Right hindlimb (tissue), 1 donor: ENCODE measurements at regions not wholly inside any gene's neighbourhood (a gene's known extent, or its start where the extent isn't known, plus 50 kb on each side); places are given as distances from the start of the nearest gene placed in this dataset.
"Not testable (repeated sequence)": the region's sequence is repeated elsewhere in the genome, so short reads cannot be mapped to it uniquely, and the experiment has no call there.

Experiments
- DNase-seq: peaks from one replicate; pipeline ENCODE4 v3.0.0-alpha.2; 2018

DNA sequence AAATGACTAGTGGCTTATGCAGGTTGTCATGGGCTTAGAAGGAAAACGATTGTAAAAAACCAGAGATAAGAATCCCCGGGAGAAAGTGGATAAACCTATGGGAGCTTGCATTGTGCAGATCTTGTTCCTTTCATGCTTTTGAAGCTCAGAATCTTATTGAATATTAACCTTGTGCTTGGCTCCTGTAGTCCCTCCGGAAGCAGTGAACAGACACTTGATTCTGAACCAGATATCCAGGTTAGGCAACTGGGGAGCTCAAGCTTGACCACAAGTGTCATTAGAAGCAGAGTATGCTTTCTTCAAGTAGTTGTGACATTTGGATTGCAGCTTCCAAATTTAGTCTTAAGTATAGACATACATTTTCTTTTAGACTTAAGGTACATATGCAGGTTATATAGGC lies 212.6 kb upstream of the MOCS1 start:
- DNase-seq = no peak

DNA sequence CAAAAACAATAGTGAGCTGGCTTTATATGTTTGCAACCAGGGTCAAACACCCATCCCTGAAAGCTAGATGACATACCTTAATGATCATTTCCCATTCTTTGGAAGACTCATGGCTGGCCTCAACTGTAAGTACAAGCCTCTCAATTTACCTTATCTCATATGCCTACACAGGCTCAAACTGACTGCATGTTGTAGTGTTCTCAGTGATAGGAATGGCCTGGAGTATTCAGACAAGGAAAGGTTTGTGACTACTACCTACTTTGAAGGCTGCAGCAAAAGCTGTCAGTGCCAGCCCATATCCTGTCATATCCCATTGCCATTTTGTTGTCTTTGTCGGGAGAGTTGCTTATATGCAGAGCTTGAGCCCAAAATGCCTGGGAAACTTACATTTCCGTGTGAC lies 205.2 kb upstream of the MOCS1 start:
- DNase-seq = no peak

- no peak for DNase-seq
Measured at GRCh38 chr6:40138273-40138720, 204.0 kb upstream of the MOCS1 start.

- no peak for DNase-seq
Measured at GRCh38 chr6:40135491-40136072, 201.3 kb upstream of the MOCS1 start.

DNA sequence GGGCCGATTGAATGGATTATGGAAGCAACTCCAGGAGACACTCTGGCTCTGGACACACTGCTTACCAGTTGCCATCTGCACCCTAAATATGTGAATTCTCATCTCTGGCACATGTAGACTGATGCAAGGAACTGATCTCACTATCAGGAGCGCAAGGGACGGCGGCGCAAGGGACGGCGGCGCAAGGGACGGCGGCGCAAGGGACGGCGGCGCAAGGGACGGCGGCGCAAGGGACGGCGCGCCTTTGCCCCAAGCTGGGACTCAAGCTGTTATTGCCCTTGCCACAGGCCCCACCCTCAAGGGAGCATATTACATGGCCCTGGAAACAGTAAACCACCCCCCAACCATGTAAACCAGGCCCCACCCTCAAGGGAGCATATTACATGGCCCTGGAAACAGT lies 199.7 kb upstream of the MOCS1 start:
- not testable (repeated sequence) for DNase-seq

GRCh38 chr6:40131675-40132074 lies 197.4 kb upstream of the MOCS1 start:
- no peak for DNase-seq

DNA sequence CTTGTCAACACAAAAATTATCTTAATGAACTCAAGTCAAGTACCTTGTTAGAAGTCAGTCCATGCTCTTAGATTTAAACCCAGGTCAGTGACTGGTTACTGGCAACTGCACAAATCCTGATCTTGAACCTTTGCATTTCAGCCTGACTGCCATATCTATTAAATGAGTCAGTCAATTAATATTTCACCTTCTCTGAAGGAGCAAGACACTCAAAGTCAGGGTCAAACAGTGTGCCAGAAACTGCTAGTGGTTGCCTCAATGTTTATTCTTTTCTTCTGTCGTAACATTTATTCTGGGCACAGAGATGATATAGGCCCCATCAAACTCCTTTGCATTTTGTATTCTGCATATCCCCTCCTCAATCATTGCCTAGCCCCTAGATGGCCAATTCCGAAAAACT lies 193.9 kb upstream of the MOCS1 start:
- no peak for DNase-seq

DNA sequence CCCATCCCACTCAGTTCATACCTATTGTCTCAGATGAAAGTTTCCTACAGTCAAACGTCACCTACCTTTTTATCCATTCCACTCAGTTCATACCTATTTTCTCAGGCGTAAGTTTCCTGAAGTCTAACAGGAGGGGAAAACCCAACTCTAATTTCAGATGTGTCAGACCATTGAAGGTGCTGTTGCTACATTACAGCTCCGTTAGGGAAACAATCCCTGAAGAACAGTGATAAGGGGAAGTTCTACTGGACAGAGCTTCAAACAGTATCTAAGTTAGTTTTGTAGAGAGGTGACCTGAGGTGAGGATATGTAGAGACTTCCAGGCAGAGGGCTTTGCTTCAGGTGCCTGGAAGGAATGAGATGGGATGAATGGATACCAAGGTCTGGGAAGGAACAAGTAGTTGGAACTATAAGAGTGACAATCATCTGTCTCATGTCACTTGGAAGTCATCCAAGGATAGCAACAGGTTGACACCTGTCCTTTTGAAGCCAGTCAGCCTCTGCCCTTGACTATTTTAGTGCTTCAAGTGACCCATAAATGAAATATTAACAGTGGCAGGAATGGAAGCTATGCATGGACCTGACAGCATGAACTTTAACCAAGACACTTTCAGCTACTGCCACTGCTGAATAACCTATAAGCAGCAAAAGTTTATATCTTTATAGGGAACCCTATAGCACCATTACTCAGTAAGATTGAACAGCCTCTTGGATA lies 191.6 kb upstream of the MOCS1 start:
- no peak for DNase-seq

DNA sequence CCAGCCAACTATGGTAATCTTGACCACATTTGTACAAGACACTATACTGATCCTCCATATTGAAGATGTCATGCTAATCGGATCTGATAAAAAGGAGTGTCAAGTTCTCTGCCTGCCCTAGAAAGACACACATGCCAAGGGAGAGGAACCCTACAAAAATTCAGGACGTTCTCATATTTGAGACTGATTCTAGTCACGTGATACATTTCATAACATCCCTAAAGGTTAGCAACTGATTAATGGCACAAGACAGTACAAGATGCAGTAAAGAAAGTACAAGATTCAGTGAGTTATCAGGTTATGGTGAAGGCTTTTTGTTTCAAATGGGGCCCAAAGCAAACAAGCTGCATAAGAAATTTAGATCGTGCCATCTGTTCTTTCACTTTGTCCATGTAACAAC lies 190.7 kb upstream of the MOCS1 start:
- DNase-seq = no peak

DNA sequence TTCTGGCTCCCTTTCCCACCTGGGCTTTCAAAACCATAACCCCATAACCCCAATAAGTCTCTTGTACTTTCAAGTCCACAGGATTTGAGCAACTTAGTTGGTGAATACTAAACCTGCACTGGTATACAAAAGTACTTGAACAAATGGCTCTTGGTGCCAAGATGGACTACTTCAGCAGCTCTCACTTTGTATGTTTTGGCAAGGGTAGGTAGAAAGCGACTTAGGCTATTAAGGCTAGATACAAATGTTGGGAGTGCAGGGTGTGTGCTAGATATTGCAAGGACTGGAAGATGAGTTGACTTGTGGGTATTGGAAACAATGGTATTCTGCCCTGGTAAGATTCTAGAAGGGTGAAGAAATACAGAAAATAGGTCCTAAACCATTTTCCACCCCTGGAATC lies 182.6 kb upstream of the MOCS1 start:
- no peak for DNase-seq

GRCh38 chr6:40112350-40112749 lies 178.1 kb upstream of the MOCS1 start:
- DNase-seq = no peak

- no peak for DNase-seq
Measured at GRCh38 chr6:40108736-40109135, 174.5 kb upstream of the MOCS1 start.

GRCh38 chr6:40106840-40107239 lies 172.6 kb upstream of the MOCS1 start:
- no peak for DNase-seq

DNA sequence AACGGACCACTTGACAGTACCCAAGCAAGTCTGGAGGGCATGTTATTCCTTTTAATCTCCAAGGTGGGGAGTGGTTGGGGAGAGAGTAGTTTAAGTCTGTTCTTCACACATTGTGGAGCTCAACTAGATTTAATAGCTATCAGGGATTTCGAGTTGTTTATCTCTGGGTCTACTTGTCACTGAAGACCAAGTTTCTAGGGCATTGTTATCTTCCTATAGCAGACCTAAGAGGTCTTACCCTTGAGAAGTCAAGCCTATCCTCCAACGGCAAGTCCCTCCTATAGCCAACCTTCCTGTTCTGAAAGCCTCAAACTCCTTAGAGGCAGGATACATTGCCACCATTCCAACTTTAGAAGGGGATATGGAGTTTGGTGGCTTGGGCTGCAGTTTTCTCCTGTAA lies 164.5 kb upstream of the MOCS1 start:
- DNase-seq = no peak

DNA sequence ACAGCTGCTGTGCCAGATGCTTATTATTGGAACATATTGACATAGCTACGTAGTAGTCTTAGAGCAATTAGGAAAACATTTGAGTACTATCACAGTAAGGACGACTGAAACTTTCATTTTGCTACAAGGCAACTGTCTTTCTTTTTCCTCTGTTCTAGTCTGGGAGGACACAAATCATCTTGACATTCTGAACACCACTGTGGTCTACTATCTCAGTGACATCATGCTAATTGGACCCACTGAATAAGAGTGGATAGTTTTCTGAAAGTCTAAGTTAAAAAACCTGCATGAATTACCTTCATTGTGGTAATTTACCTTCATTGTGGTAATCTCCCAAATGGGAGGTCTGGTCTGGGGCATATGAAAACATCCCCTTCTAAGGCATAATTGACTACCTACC lies 163.3 kb upstream of the MOCS1 start:
- DNase-seq = no peak

GRCh38 chr6:40083141-40083920 lies 149.1 kb upstream of the MOCS1 start:
- DNase-seq = no peak

GRCh38 chr6:40082278-40083043 lies 148.2 kb upstream of the MOCS1 start:
- DNase-seq = no peak

DNA sequence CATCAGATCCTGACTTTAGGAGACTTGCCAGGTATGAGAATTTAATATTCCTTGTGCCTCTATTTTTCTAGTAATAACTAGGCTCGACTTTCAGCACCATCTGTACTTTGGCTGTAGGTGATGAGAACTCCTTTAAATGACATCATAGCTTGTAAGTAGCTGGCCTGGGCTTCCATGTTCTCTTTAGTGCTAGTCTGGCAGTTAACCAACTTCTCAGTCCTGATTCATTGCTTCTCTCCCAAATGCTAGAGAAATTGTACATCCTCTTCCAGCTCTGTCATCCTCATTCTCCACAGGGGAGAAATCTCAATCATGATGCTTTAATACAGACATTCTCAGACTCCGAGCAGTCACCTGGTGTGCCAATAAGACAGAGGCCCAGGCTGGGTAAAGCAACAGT lies 143.5 kb upstream of the MOCS1 start:
- DNase-seq = no peak

DNA sequence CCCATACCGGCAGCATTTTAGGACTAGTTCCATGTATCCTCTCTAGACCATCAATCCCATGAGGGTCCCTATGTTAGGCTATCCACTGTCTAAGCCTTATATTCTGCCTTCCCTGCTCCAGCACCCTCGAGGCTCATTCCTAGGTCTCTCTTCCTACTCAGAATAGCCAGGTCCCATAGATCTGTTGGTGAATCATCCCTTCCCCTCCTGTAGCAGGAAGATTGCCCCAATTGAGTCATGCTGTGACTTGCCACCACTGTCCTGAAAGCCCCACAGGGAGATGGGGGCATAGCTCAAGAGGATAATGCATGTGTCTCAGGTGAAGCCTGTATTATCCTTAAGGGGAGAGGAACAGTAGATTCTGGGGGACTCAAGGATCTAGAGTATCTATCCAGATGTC lies 143.1 kb upstream of the MOCS1 start:
- no peak for DNase-seq

GRCh38 chr6:40075056-40075590 lies 140.9 kb upstream of the MOCS1 start:
- no peak for DNase-seq

GRCh38 chr6:40074306-40075055 lies 140.2 kb upstream of the MOCS1 start:
- DNase-seq = no peak

GRCh38 chr6:40066372-40066771 lies 132.1 kb upstream of the MOCS1 start:
- DNase-seq = no peak
